GM13976 (cell line): ENCODE measurements at regions not wholly inside any gene's neighbourhood (a gene's known extent, or its start where the extent isn't known, plus 50 kb on each side); places are given as distances from the start of the nearest gene placed in this dataset.

Experiments used
- DNase-seq: peaks from one replicate; pipeline ENCODE4 v3.0.0; 2012; ENCODE audit warnings: low spot score
- CTCF ChIP-seq: IDR thresholded peaks from 2 replicates; pipeline ENCODE4 v1.5.1; 2012; ENCODE audit warnings: borderline replicate concordance, mild to moderate bottlenecking; ENCODE audit not compliant: insufficient read depth; ENCODE audit errors: extremely low read depth, missing control alignments, control extremely low read depth
- in situ Hi-C: fragments of 300-500 bp; cut with MboI; formaldehyde crosslinking; loops from one replicate; pipeline ENCODE4 v1.12.0; 2022; ENCODE audit warnings: low sequenced_read_pairs, mixed read lengths, inconsistent platforms; ENCODE audit not compliant: unreplicated experiment

GRCh38 chr20:58001946-58002345 lies 226.5 kb downstream of the ANKRD60 start:
- DNase-seq = no peak
- no peak for TF ChIP-seq CTCF
- in situ Hi-C loops = no loop called here

- in situ Hi-C loops = no loop called here
- no peak for DNase-seq
- no peak for TF ChIP-seq CTCF
These were observed 227.1 kb downstream of the ANKRD60 start for GRCh38 chr20:58001381-58001780.

- in situ Hi-C loops = no loop called here
- no peak for TF ChIP-seq CTCF
- DNase-seq = no peak
These were observed 227.6 kb downstream of the ANKRD60 start for GRCh38 chr20:58000861-58001260.

GRCh38 chr20:57999465-58000111 lies 228.9 kb downstream of the ANKRD60 start:
- no peak for TF ChIP-seq CTCF
- in situ Hi-C loops = no loop called here
- DNase-seq = no peak

- in situ Hi-C loops = no loop called here
- no peak for TF ChIP-seq CTCF
- DNase-seq = no peak
These were observed 229.4 kb downstream of the ANKRD60 start for GRCh38 chr20:57998981-57999464.

GRCh38 chr20:57998276-57998675 lies 230.2 kb downstream of the ANKRD60 start:
- no peak for TF ChIP-seq CTCF
- DNase-seq = no peak
- in situ Hi-C loops = no loop called here
